Chondrocyte (in vitro differentiated cells): ENCODE measurements at regions not wholly inside any gene's neighbourhood (a gene's known extent, or its start where the extent isn't known, plus 50 kb on each side); places are given as distances from the start of the nearest gene placed in this dataset.

ENCODE experiments used
- DNase-seq: peaks from one replicate; pipeline ENCODE4 v3.0.0; 2021; ENCODE audit warnings: mixed read lengths, low spot score
- H3K27ac Mint-ChIP-seq: one replicate; pipeline ENCODE4 v1.8.0; 2021; ENCODE audit warnings: mild to moderate bottlenecking, moderate library complexity, mixed read lengths; ENCODE audit not compliant: unreplicated experiment
- H3K27me3 Mint-ChIP-seq: 2 replicates; pipeline ENCODE4 v1.8.0; 2021; ENCODE audit warnings: low read depth, mixed read lengths
- H3K36me3 Mint-ChIP-seq: 2 replicates; pipeline ENCODE4 v1.8.0; 2021; ENCODE audit warnings: low read depth, mixed read lengths
- H3K4me1 Mint-ChIP-seq: 2 replicates; pipeline ENCODE4 v1.8.0; 2021; ENCODE audit warnings: low read depth, mild to moderate bottlenecking, mixed read lengths
- H3K4me3 Mint-ChIP-seq: one replicate; pipeline ENCODE4 v1.8.0; 2021; ENCODE audit warnings: mild to moderate bottlenecking, moderate library complexity, mixed read lengths; ENCODE audit not compliant: unreplicated experiment
- H3K9me3 Mint-ChIP-seq: 2 replicates; pipeline ENCODE4 v1.8.0; 2021; ENCODE audit warnings: low read depth, mixed read lengths
- TF ChIP-seq, protein P1 (sequence below): fragments of 200-600 bp; sonication (generic); IDR thresholded peaks from 2 replicates; pipeline ENCODE4 v1.5.0; 2021; ENCODE audit warnings: antibody characterized with exemption, mild to moderate bottlenecking, moderate library complexity

- TF ChIP-seq, protein P1, sequence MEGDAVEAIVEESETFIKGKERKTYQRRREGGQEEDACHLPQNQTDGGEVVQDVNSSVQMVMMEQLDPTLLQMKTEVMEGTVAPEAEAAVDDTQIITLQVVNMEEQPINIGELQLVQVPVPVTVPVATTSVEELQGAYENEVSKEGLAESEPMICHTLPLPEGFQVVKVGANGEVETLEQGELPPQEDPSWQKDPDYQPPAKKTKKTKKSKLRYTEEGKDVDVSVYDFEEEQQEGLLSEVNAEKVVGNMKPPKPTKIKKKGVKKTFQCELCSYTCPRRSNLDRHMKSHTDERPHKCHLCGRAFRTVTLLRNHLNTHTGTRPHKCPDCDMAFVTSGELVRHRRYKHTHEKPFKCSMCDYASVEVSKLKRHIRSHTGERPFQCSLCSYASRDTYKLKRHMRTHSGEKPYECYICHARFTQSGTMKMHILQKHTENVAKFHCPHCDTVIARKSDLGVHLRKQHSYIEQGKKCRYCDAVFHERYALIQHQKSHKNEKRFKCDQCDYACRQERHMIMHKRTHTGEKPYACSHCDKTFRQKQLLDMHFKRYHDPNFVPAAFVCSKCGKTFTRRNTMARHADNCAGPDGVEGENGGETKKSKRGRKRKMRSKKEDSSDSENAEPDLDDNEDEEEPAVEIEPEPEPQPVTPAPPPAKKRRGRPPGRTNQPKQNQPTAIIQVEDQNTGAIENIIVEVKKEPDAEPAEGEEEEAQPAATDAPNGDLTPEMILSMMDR: no peak
- H3K9me3 Mint-ChIP-seq: no peaks in the 10 kb centered on the region
- no peak overlapping the region for H3K4me3 Mint-ChIP-seq
- H3K36me3 Mint-ChIP-seq: no peaks in the 10 kb centered on the region
- no peaks in the 10 kb centered on the region for H3K27me3 Mint-ChIP-seq
- no peak for DNase-seq
- peak overlapping the region; percentile 93 for H3K27ac Mint-ChIP-seq
- H3K4me1 Mint-ChIP-seq: peaks cover 63% of the 10 kb centered on the region
Measured at GRCh38 chr1:8204826-8205225, 113.1 kb upstream of the SLC45A1 start.

DNA sequence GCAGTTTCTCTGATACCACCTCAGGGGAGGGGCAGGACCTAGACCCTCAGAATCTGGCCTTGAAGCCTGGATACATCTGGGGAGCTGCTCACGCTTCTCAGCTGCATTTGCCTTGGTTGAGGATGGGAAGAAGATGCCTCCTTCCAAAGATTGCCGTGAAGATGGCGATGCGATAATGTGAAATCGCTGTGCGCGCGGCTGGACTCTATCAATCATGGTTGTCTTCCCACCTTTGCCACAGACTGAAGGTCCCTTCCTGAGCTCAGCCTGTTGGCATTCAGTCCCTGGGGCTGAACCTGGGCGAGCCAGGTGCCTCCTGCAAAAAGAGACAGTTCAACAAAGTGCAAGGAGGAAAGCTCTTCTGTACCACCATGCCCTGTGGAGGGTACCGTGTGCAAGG lies 114.4 kb upstream of the SLC45A1 start:
- no peak overlapping the region for H3K4me3 Mint-ChIP-seq
- peaks cover 69% of the 10 kb centered on the region for H3K4me1 Mint-ChIP-seq
- H3K36me3 Mint-ChIP-seq: no peaks in the 10 kb centered on the region
- H3K27ac Mint-ChIP-seq: peak overlapping the region; percentile 93
- H3K9me3 Mint-ChIP-seq: no peaks in the 10 kb centered on the region
- no peaks in the 10 kb centered on the region for H3K27me3 Mint-ChIP-seq
- no peak for DNase-seq
- TF ChIP-seq, protein P1: no peak

DNA sequence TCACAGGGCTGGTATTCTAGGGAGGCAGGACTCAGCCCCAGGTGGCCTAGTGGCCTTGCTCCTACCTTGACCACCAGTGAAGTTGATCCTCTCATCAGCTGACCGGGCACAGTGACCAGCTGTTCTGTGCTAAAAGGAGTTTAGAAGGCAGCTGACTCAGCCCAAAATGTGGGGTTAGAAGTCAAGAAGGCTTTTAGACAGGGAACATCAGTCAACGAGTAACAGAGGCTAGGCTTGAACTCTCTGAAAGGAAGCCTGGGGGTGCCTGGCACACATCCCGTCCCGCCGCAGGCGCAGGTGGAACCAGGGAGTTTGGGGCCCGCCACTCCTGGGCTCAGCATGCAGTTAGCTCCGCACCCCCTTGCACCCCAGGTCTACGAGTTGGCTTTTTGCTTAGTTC lies 114.9 kb upstream of the SLC45A1 start:
- H3K36me3 Mint-ChIP-seq: no peaks in the 10 kb centered on the region
- peak overlapping the region; percentile 93 for H3K27ac Mint-ChIP-seq
- H3K27me3 Mint-ChIP-seq: no peaks in the 10 kb centered on the region
- no peak overlapping the region for H3K4me3 Mint-ChIP-seq
- TF ChIP-seq, protein P1: no peak
- H3K9me3 Mint-ChIP-seq: no peaks in the 10 kb centered on the region
- peaks cover 71% of the 10 kb centered on the region for H3K4me1 Mint-ChIP-seq
- no peak for DNase-seq

GRCh38 chr1:8202182-8202905 lies 115.6 kb upstream of the SLC45A1 start:
- no peaks in the 10 kb centered on the region for H3K36me3 Mint-ChIP-seq

GRCh38 chr1:8201331-8201861 lies 116.5 kb upstream of the SLC45A1 start:
- Mint-ChIP-seq H3K4me3 (peak overlapping the region; percentile 25), H3K4me1 (peaks cover 84% of the 10 kb centered on the region), H3K27me3 (no peaks in the 10 kb centered on the region), H3K36me3 (no peaks in the 10 kb centered on the region), H3K27ac (peak overlapping the region; percentile 93), H3K9me3 (no peaks in the 10 kb centered on the region)
- DNase-seq: peak; percentile 70
- TF ChIP-seq, protein P1: no peak

More at GRCh38 chr1:8202182-8202905, 115.6 kb upstream of the SLC45A1 start:
- Mint-ChIP-seq H3K4me1 (peaks cover 78% of the 10 kb centered on the region), H3K4me3 (peak overlapping the region; percentile 47), H3K9me3 (no peaks in the 10 kb centered on the region), H3K27ac (peak overlapping the region; percentile 93), H3K27me3 (no peaks in the 10 kb centered on the region)
- TF ChIP-seq, protein P1: no peak
- DNase-seq: no peak
